ENCODE measurements at regions not wholly inside any gene's neighbourhood (a gene's known extent, or its start where the extent isn't known, plus 50 kb on each side); places are given as distances from the start of the nearest gene placed in this dataset.

- H3K27ac ChIP-seq: no peak overlapping the region
- no peak for TF ChIP-seq CTCF (conservative IDR thresholded peaks at IDR 0.05)
Measured at GRCh38 chr20:60941379-60941778, 310.7 kb upstream of the CDH4 start.

GRCh38 chr20:60947819-60948218 lies 304.2 kb upstream of the CDH4 start:
- H3K27ac ChIP-seq: no peak overlapping the region
- no peak for TF ChIP-seq CTCF (conservative IDR thresholded peaks at IDR 0.05)

GRCh38 chr20:60948224-60948623 lies 303.8 kb upstream of the CDH4 start:
- TF ChIP-seq CTCF (conservative IDR thresholded peaks at IDR 0.05): no peak
- H3K27ac ChIP-seq: no peak overlapping the region

GRCh38 chr20:60950561-60950960 lies 301.5 kb upstream of the CDH4 start:
- H3K27ac ChIP-seq: no peak overlapping the region
- no peak for TF ChIP-seq CTCF (conservative IDR thresholded peaks at IDR 0.05)

GRCh38 chr20:60950974-60951373 lies 301.1 kb upstream of the CDH4 start:
- no peak overlapping the region for H3K27ac ChIP-seq
- no peak for TF ChIP-seq CTCF (conservative IDR thresholded peaks at IDR 0.05)

GRCh38 chr20:60952861-60953260 lies 299.2 kb upstream of the CDH4 start:
- TF ChIP-seq CTCF (conservative IDR thresholded peaks at IDR 0.05): no peak
- no peak overlapping the region for H3K27ac ChIP-seq

- no peak overlapping the region for H3K27ac ChIP-seq
- no peak for TF ChIP-seq CTCF (conservative IDR thresholded peaks at IDR 0.05)
Measured at GRCh38 chr20:60953321-60953720, 298.7 kb upstream of the CDH4 start.

GRCh38 chr20:60955706-60956105 lies 296.4 kb upstream of the CDH4 start:
- H3K27ac ChIP-seq: no peak overlapping the region
- no peak for TF ChIP-seq CTCF (conservative IDR thresholded peaks at IDR 0.05)
